Hepatocyte (in vitro differentiated cells): ENCODE measurements at regions not wholly inside any gene's neighbourhood (a gene's known extent, or its start where the extent isn't known, plus 50 kb on each side); places are given as distances from the start of the nearest gene placed in this dataset. TPM values are rescaled to one million over a fixed set of nuclear protein-coding genes. Genes with fewer than 3 reads are reported as not detected.

Experiments
- DNase-seq: peaks from one replicate; pipeline ENCODE4 v3.0.0-alpha.2; 2016; ENCODE audit warnings: low spot score
- H2AFZ ChIP-seq: fragments of 200-600 bp; sonication (generic); 2 replicates; pipeline ENCODE4 v1.6.0; 2016; ENCODE audit warnings: antibody characterized with exemption, mild to moderate bottlenecking
- H3K27ac ChIP-seq: fragments of 200-600 bp; sonication (generic); 2 replicates; pipeline ENCODE4 v1.5.1; 2016; ENCODE audit warnings: mild to moderate bottlenecking
- H3K27me3 ChIP-seq: fragments of 200-600 bp; sonication (generic); 2 replicates; pipeline ENCODE4 v1.6.1; 2016
- H3K36me3 ChIP-seq: fragments of 200-600 bp; sonication (generic); replicated peaks from 2 replicates; pipeline ENCODE4 v1.5.1; 2016; ENCODE audit warnings: low read depth; ENCODE audit not compliant: insufficient read depth
- H3K4me1 ChIP-seq: fragments of 200-600 bp; sonication (generic); 2 replicates; pipeline ENCODE4 v1.5.1; 2016; ENCODE audit warnings: mild to moderate bottlenecking, moderate library complexity; ENCODE audit not compliant: insufficient read depth
- H3K4me2 ChIP-seq: fragments of 200-600 bp; sonication (generic); 2 replicates; pipeline ENCODE4 v1.6.0; 2016
- H3K4me3 ChIP-seq: fragments of 200-600 bp; sonication (generic); 2 replicates; pipeline ENCODE4 v1.5.1; 2016; ENCODE audit warnings: mild to moderate bottlenecking
- H3K79me2 ChIP-seq: fragments of 200-600 bp; sonication (generic); 2 replicates; pipeline ENCODE4 v1.6.0; 2017; ENCODE audit warnings: mild to moderate bottlenecking
- H3K9me2 ChIP-seq: fragments of 200-600 bp; sonication (generic); replicated peaks from 2 replicates; pipeline ENCODE4 v1.6.0; 2017; ENCODE audit warnings: mild to moderate bottlenecking; ENCODE audit not compliant: insufficient read depth
- H3K9me3 ChIP-seq: fragments of 200-600 bp; sonication (generic); 2 replicates; pipeline ENCODE4 v1.5.1; 2016; ENCODE audit warnings: low read depth, mild to moderate bottlenecking
- H4K20me1 ChIP-seq: fragments of 200-600 bp; sonication (generic); 2 replicates; pipeline ENCODE4 v1.6.0; 2016; ENCODE audit warnings: mild to moderate bottlenecking; ENCODE audit not compliant: insufficient read depth, poor library complexity, severe bottlenecking
- CTCF ChIP-seq: fragments of 200-600 bp; sonication (generic); IDR thresholded peaks from 2 replicates; pipeline ENCODE4 v1.5.1; 2016; ENCODE audit warnings: antibody characterized with exemption, mild to moderate bottlenecking; ENCODE audit not compliant: poor library complexity
- EZH2 ChIP-seq: fragments of 200-600 bp; sonication (generic); IDR thresholded peaks from 2 replicates; pipeline ENCODE4 v1.6.1; 2016; ENCODE audit warnings: antibody characterized with exemption, mild to moderate bottlenecking, borderline replicate concordance
- EZH2phosphoT487 ChIP-seq: fragments of 200-600 bp; sonication (generic); IDR thresholded peaks from one replicate; pipeline ENCODE4 v1.6.1; 2018; ENCODE audit warnings: antibody characterized with exemption, mild to moderate bottlenecking, low read depth, moderate library complexity; ENCODE audit not compliant: unreplicated experiment, severe bottlenecking
- WGBS: methylation state at CpG from one replicate; pipeline ENCODE4 v1.1.6; 2016; ENCODE audit warnings: low lambda C conversion rate; ENCODE audit errors: missing lambda C conversion rate; 5-methylcytosine and 5-hydroxymethylcytosine counted together
- small RNA-seq: library from RNA; depleted of rRNA; stranded (forward); fragments of <200 nt; gene quantifications from one replicate; pipeline ENCODE3, GENCODE V24; 2014

- Histone ChIP-seq H3K36me3 (no peaks in the 10 kb centered on the region), H3K4me3 (no peak overlapping the region), H3K27me3 (no peaks in the 10 kb centered on the region), H3K4me2 (no peak overlapping the region), H2AFZ (no peak overlapping the region), H3K27ac (no peak overlapping the region), H3K9me2 (no peaks in the 10 kb centered on the region), H3K79me2 (no peaks in the 10 kb centered on the region), H3K4me1 (no peaks in the 10 kb centered on the region), H4K20me1 (no peaks in the 10 kb centered on the region), H3K9me3 (no peaks in the 10 kb centered on the region)
- DNase-seq, result no peak
- TF ChIP-seq CTCF, result no peak
- no peak for TF ChIP-seq EZH2
- WGBS, result 18% methylated on average over 1 of the region's 1 CpG
Measured at GRCh38 chr11:36718451-36718850, 120.4 kb upstream of the RAG2 start.

GRCh38 chr11:36713715-36714114 lies 115.7 kb upstream of the RAG2 start:
- no peaks in the 10 kb centered on the region for H3K36me3 ChIP-seq
- H3K4me2 ChIP-seq, result no peak overlapping the region
- no peaks in the 10 kb centered on the region for H3K9me2 ChIP-seq
- no peak overlapping the region for H2AFZ ChIP-seq
- TF ChIP-seq CTCF (no peak), EZH2 (no peak), EZH2phosphoT487 (no peak)
- no peak overlapping the region for H3K4me3 ChIP-seq
- no peaks in the 10 kb centered on the region for H3K9me3 ChIP-seq
- H3K4me1 ChIP-seq, result no peaks in the 10 kb centered on the region
- DNase-seq, result no peak
- 91% methylated on average over 2 of the region's 2 CpGs for WGBS
- H3K79me2 ChIP-seq, result no peaks in the 10 kb centered on the region
- no peaks in the 10 kb centered on the region for H3K27me3 ChIP-seq
- H4K20me1 ChIP-seq, result no peaks in the 10 kb centered on the region
- H3K27ac ChIP-seq, result no peak overlapping the region

GRCh38 chr11:36711104-36711825 lies 113.2 kb upstream of the RAG2 start:
- H3K4me2 ChIP-seq, result no peak overlapping the region
- H3K9me3 ChIP-seq, result no peaks in the 10 kb centered on the region
- no peak overlapping the region for H3K4me3 ChIP-seq
- no peaks in the 10 kb centered on the region for H3K79me2 ChIP-seq
- no peak overlapping the region for H3K27ac ChIP-seq
- no peak for DNase-seq
- TF ChIP-seq CTCF (no peak), EZH2phosphoT487 (no peak), EZH2 (no peak)
- no peaks in the 10 kb centered on the region for H3K4me1 ChIP-seq
- no peaks in the 10 kb centered on the region for H3K9me2 ChIP-seq
- H2AFZ ChIP-seq, result no peak overlapping the region
- 89% methylated on average over 3 of the region's 3 CpGs for WGBS
- H3K36me3 ChIP-seq, result no peaks in the 10 kb centered on the region
- no peaks in the 10 kb centered on the region for H4K20me1 ChIP-seq
- H3K27me3 ChIP-seq, result no peaks in the 10 kb centered on the region

Small RNA genes in the stretch of these regions (small RNA-seq; reads per million reads assigned to genes)
- not detected for gene RF00322
- gene RNU6-99P, result not detected
